GM19239 (cell line): ENCODE measurements at regions not wholly inside any gene's neighbourhood (a gene's known extent, or its start where the extent isn't known, plus 50 kb on each side); places are given as distances from the start of the nearest gene placed in this dataset.
A peak's percentile ranks its signal among the peaks of the same experiment; 100 is the strongest.

Experiments used
- DNase-seq: peaks from one replicate; pipeline ENCODE4 v3.0.0; 2011; ENCODE audit warnings: low spot score; ENCODE audit not compliant: insufficient read length
- FAIRE-seq: peaks from 2 replicates; lab custom pipeline; 2011; peaks lifted over from hg19 to GRCh38; lab: Jason Lieb, UNC

DNA sequence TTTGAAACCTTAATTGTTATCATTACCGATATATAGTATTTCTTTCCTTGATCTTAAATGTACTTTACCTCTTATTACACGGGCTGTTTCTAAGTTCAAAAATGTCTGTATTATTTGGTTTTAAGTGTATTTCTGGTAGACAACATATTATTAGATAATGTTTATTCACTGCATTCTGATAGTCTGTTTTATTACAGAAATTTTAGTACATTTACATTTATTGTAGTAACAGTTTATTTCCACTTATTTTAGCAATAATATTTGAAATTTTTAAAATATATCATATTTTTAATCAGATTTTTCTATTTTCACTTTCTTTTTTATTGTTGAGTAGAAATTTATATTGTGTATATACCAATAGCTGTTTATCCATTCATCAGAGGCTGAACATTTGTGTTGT, 1195.2 kb downstream of the TBC1D22A start:
- no peak for FAIRE-seq

GRCh38 chr22:47954107-47954506, 1191.7 kb downstream of the TBC1D22A start:
- FAIRE-seq (no peak), DNase-seq (no peak)

More for the DNA sequence above, 1195.2 kb downstream of the TBC1D22A start:
- DNase-seq = no peak

GRCh38 chr22:47944941-47945340, 1182.5 kb downstream of the TBC1D22A start:
- FAIRE-seq = no peak
- no peak for DNase-seq

DNA sequence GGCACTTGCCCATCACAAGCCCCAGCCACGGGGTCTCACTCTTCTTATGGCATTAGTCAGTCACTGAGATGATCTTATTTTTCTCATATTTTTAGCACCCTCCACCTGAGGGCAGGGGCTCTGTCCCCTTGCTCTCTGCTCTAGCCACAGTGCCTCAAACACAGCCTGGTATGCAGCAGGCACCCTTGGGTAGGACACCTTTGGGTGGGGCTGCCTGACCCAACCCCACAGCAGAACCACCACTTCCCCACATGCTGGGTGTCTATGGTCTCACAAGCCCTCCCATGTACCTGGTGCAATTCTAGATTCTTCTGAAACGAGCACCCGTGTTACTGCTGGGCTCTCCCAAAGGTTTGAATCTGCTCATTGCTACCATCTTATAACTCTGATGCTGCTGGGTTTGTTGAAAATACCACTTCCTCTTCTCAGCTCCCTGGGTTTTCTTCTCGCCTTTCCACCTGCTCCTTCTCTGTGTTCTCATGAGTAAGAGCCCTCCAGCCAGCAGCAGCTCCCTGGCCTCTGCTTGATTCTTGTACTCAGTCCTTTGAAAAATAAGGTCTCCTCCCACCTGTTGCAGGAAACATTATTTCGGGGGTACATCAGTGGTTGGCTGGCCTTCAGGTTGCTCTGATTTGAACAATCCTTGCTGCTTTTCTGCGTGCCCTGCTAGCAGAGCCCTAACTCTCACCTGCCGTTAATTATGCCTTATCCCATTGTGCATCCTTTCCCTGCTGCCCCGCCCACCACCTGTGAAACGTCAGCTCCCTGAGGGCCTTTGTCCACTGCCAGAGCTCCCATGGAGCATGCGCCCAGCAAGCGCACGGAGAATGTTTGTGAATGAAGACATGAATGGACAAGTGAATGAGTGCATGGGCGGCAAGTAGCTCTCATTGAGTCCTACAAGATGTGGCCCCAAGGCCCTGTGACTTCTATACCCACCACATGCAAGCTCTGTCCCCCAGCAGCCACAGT, 1181.6 kb downstream of the TBC1D22A start:
- FAIRE-seq (peak; percentile 23), DNase-seq (no peak)

DNA sequence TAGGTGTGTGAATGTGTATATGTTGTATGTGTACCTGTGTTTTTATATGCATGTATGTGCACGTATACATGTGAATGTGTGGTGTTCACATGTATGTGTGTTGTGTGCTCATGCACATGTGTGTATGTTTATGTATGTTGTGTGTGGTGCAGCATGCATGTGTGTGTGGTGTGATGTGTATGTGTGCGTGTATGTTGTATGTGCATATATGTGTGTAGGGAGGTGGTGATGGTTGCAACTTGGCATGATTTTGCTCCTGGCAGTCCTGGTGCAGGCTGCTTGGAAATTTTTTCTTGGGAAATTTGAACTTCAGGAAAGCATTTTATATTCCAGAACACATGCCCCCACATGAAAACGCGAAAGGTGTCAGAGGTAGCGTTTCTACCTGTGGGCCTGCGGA, 1177.8 kb downstream of the TBC1D22A start:
- no peak for DNase-seq
- no peak for FAIRE-seq

DNA sequence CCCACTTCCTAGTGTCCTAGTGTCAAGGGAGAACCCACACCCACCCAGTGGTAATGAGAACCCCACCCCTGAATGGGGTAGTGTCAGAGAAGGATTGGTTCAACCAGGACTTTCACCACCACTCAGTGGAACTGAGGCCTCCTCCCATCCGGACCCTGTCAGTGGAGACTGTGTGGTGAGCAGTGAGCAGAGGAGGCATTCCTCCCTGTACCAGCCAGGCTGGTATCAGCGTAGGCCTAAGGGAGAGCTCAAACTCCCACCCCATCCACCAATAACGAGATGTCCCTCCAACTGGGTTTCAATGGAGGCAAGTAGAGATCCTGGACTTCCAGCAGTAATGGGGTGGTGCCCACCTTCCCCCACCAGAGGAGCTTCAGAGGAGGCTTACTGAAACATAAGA, 1171.4 kb downstream of the TBC1D22A start:
- FAIRE-seq = no peak

DNA sequence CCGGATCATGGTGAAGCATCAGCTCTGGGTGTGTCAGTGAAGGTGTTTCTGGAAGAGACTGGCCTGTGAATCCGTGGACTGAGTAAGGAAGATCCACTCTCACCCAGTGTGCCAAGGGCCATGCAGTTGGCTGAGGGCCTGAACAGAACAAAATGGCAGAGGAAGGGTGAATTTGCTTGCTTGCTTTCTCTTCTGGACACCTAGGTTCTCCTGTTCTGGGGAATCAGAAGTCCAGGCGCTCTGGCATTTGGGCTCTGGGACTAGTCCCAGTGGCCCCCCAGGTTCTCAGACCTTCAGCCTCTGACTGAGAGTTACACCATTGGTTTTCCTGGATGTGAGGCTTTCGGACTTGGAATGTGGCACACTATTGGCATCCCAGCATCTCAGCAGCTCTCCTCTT, 1170.8 kb downstream of the TBC1D22A start:
- DNase-seq (no peak), FAIRE-seq (no peak)

More for the DNA sequence above, 1171.4 kb downstream of the TBC1D22A start:
- DNase-seq = no peak

DNA sequence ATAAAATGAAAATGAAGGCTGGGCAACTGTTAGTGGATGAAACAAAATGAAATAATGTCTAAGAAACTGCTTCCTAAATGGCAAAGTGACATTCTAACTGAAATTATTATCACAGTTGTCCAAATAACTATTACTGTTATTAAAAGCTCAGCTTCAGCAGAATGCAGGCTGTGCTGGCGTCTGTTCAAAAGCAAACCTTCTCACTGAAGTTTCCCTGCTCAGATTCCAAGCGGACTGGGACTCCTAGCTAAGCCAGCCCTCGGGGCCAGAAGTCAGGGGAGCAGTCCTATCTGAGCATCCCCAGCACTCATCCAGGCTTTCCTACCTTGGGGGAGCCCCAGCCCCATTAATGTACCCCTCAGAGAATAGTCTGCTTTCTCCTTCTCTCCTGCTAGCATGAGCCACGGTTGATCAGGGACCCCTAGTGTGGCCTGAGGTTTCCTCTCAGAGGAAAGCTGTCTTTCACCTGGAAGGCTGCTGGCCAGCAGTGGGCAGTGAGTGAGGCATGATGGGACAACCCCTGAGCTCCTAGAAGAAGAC, 1167.3 kb downstream of the TBC1D22A start:
- FAIRE-seq = no peak
- no peak for DNase-seq

DNA sequence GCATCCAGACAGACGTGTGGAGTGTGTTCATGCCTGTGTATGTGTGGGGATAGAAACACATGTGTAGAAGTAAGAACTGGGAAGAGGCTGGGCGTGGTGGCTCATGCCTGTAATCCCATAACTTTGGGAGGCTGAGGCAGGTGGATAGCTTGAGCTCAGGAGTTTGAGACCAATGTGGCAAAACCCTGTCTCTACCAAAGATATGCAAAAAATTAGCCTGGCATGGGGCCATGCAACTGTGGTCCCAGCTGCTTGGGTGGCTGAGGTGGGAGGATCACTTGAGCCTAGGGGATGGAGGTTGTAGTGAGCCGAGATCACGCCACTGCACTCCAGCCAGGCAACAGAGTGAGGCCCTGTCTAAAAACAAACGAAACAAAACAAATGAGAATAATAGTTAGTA, 1166.6 kb downstream of the TBC1D22A start:
- FAIRE-seq = no peak
- DNase-seq = no peak

GRCh38 chr22:47928631-47929030, 1166.2 kb downstream of the TBC1D22A start:
- FAIRE-seq (no peak), DNase-seq (no peak)

DNA sequence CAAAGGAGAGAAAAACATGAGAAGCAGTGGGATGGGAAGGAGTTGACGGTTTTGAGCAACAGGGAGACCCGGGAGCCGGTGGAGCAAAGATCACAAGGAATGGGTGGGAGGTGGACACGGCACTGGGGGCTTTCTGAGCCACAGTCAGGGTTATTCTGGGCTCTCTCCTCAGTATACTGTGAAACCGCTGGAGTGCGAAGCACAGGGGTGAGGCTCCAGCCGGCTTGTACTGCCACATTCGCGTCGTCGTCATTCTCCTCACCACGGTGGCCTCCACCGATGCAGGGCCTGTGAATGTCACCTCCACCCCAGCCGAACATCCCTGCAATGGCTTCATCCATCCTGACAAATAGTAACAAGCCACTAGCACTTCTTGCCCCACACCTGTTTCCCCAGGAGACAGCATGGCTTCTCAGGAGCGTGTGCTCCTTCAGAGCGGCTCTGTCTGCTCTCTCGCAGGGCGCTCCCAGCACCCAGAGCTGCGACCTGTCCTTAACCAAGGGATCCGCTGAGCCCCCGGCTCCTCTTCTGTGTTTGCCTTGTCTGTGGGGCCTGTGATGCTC, 1165.3 kb downstream of the TBC1D22A start:
- FAIRE-seq = no peak
- no peak for DNase-seq

- DNase-seq (no peak), FAIRE-seq (no peak)
Measured at GRCh38 chr22:47923011-47923427, 1160.6 kb downstream of the TBC1D22A start.

GRCh38 chr22:47921906-47922305, 1159.5 kb downstream of the TBC1D22A start:
- FAIRE-seq = no peak
- DNase-seq = no peak

GRCh38 chr22:47920380-47920959, 1158.0 kb downstream of the TBC1D22A start:
- FAIRE-seq (no peak), DNase-seq (no peak)

GRCh38 chr22:47919893-47920292, 1157.4 kb downstream of the TBC1D22A start:
- FAIRE-seq = no peak
- DNase-seq = no peak

DNA sequence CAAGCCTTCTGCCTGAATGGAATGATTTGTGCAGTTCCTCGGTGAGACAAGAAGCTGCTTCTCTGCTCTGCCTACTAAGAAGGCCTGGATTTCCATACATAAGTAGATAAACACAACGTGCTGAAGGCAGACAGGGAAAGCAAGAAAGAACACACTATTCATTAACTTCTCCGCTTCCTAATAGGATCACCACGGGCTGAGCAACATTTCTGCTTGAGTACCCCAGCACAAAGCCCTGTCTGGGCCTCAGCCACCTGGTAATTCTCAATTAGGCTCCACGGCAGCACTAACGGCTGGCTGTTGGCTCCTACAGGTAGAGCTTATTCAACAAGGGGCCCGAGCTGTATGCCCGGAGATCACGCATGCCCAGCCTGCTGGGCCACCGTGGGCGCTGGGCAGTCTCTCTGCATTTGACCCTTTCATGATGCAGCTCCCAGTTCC, 1156.6 kb downstream of the TBC1D22A start:
- DNase-seq (peak; percentile 26), FAIRE-seq (no peak)

DNA sequence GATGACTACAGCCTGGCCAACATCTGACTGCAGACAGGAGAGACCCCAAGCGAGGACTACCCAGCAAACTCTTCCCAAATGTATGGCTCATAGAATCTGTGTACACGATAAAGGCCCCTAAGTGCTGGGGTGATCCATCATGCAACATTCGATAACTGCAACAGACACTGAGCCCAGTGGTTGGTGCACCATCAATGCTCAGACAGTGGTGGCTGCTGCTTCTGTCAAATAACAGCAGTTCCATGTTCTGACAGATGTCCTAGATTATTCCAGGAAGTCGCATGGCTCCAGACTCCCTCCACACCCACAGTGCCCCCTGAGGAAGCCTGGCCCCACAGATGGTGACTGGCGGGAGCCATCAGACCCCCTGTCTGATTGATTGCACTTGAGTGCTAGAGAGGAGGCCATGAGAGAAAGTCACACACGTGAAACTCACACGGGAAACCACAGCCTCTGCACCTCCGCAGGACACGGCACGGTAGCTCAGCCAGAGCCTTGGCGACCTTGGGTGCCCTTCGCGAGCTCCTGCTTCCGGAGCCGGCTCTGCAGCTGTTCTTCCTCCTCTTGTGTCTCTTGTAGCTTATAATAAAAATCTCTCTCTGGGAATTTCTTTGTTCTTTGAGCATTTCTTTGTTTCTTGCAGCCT, 1155.9 kb downstream of the TBC1D22A start:
- DNase-seq = peak; percentile 48
- FAIRE-seq = peak; percentile 97

DNA sequence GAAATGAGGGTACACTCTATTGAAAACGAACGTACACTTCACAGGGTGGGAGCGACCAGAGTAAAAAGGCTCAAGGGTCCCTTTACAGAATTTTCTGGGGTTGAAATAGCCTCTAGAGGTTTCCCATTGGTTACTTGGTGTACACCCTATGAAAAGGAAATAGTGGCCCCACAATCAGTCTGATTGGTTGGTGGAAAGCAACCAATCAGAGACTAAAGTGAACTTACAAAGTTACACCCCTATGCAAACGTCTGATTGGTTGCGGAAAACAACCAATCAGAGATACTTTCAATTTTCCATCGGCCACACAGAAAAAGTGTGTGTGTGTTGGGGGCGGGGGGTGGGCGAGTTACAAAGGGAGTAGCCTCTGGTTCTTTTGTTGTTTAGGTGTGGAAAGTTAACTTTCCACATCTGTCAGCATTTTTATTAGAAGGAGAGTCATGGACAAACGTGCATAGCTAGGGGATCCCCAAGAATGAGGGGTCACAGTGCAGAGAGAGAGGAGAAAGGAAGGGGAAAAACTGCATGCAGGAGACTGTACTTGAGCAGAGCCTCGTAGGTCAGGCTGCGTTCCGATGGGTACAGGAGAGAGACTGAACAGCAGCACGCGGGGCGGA, 1152.1 kb downstream of the TBC1D22A start:
- DNase-seq (no peak), FAIRE-seq (no peak)

DNA sequence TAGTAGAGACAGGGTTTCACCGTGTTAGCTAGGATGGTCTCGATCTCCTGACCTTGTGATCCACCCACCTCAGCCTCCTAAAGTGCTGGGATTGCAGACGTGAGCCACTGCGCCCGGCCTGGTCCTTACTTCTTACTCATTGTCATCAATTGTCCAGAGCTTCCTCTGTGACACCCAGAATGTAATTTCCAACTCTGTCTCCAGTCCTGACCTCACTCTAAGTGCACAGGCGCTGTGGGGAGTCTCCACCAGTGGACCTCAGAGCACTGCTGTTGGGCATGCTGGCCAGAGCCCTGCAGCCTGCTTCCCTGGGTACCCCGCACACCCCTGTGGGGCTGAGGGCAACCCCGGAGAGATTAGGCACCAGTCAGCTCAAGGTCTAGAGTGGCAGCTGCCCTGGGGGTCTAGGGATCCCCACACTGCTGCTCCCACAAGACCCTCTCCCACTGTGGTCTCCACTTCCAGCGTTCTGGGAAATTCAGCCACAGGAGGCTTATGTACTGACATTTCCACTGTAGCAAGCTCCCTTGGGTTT, 1140.3 kb downstream of the TBC1D22A start:
- FAIRE-seq (no peak), DNase-seq (no peak)

- FAIRE-seq (no peak), DNase-seq (no peak)
Measured at GRCh38 chr22:47901911-47902310, 1139.5 kb downstream of the TBC1D22A start.
